ENCODE measurements at regions not wholly inside any gene's neighbourhood (a gene's known extent, or its start where the extent isn't known, plus 50 kb on each side); places are given as distances from the start of the nearest gene placed in this dataset.
"Not testable (repeated sequence)": the region's sequence is repeated elsewhere in the genome, so short reads cannot be mapped to it uniquely, and the experiment has no call there.

DNA sequence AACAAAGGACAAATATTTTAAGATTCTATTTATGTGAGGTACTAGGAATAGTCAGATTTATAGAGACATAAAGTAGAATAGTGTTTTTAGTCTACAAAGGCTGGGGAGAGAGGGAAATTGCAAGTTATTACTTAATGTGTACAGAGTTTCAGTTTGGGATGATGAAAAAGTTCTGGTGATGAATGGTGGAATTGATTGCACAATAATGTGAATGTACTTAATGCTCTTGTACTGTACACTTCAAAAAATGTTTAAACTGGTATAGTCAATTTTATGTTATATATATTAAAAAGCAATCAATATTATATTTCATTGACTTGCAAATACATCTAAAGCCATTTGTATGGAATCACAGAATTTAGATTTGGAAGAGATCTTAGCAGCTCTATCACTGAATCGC, 213.4 kb downstream of the PPP1R3A start:
- DNase-seq = no peak

DNA sequence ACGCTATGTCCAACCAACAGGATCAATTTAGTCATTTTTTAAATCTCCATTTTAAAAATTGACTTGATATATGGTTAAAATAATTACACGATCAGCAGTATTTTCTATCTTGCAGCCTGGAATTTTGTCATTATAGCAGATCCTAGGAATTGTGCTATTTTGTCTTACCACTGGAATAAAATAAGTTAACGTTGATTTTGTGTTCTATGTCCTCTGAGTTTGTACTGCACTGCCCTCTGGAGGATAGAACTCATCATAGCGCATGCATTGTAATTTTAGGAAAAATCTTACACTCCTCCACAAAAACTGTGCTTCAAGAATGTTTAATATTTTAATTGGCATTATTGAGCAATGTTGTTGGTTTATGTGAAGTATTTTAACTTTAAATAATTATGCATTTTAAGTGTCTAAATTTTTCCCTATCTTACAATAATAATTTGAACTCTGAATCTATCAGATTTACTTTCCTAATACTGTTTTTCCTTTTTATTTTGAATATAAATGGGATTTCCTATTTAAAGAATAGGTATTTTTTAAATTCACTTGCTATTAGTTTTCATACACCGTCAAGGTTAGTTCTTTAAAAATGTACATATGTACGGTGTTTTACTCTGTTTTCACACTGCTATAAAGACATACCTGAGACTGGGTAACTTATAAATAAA, 220.1 kb downstream of the PPP1R3A start:
- no peak for DNase-seq

DNA sequence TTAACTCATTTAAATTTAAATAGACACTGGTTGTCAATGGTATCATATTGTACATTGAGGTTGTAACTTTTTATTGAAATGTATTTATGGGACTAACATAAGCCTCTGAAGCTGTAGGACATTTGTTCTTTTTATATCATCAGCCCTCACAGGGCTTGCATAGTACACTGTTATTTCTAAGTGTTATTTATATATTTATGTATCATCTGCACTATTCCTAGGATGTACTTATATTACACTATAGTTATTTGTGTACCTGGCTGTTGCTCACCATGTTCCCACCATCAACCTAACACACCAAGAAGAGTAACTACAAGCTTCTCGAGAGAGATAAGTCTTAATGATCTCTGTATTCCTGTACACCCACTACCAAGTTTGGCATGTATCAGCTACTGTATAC, 224.7 kb downstream of the PPP1R3A start:
- no peak for DNase-seq

DNA sequence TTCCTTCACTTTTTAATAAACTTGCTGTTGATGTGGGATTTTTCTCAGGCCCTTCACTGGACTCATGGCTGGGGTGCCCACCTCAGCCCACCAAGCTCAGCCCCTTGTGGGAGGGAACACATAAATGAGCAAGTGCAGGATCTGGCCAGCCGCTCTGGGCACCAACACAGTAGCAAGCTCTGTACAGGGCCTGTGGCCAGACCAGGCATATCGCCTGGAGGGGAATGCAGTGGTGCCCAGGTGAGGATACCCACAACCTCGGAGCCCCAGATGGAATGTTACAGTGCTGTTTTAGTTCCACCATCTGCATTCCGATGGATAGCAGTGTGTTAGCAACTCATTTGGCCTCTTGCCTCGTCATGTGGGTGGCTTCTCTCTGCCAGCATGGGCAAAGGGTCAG, 234.6 kb downstream of the PPP1R3A start:
- no peak for DNase-seq

DNA sequence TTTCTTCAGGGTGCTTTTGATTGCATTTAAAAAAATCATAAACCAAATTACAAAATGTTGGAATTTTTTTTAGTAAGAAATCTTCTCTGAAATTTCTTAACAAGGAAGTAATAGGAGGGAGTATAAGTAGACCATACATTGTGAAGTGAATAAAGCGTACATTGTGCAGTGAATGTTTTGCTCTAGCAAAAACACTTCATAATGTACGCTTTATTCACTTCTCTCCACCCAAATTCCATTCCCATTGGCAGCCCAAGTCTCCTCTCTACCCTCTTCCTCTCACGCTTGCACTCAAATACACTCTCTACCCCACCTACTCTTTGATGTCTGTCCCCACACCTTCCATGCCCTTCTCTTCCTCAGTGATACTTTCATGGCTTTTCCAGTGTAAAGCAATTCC, 241.0 kb downstream of the PPP1R3A start:
- no peak for DNase-seq

DNA sequence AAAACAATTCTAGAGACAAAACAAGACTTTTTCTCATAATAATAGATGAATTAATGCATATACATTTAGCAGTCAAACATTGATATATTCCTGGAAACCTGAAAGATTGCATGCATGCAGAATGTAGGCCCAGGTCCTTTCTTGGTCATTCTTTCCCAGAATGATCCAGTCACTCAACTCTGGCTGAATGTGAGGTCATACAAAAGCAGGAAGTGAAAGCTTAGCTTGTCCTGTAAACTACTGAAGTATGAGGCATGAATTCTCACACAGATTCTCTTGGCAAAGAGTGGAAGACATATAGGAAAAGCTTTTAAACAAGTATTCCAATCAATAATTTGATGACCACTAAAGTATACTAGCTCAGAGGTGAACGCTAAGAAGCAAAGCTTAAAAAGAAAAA, 253.9 kb downstream of the PPP1R3A start:
- no peak for DNase-seq

DNA sequence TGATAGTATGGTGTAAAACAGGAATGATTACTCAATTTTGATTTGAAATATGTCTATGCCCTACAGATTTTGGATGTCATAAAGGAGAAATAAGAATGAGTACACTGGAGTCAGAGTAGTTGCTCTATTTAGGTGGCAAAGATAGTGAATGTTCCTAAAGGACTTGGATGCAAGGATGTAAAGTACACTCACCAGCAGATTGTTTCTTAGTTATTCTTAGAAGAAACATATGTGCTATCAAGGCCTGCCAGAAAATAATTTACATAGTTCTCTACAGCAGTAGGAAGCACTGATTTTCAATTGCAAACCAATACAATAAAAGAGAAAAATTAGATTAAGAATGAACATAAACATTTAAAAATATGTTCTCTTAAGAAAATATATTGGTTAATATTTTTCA, 259.4 kb downstream of the PPP1R3A start:
- DNase-seq = no peak

DNA sequence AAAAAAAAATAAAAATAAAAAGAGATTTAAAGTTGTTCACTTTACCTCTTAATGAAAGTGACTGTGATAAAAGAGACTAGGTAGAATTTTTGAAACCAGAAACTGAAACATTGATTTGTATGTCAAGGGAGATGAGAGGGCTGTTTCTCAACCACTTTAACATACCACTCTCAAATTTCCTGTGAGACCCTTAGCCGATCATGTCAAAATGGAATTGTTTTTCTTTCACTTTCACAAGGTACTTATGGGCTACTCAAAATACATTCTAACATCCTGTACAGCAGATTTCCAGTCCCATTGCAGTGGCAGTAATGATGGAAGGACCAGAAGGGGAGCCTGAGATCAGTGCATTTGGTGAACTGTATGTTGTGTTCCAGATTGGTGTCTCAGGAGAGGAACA, 261.2 kb downstream of the PPP1R3A start:
- DNase-seq = no peak

DNA sequence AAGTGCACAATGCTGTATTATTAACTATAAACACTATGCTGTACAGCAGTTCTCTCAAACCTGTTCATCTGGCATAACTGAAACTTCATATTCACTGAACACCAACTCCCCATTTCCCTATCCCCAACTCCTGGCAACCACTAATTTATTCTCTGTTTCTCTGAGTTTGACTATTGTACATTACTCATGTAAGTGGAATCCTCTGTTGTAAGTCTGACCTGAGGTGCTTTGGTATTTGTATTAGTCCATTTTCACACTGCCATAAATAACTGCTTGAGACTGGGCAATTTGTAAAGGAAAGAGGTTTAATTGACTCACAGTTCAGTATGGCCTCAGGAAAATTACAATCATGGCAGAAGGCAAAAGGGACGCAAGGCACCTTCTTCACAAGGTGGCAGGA, 266.3 kb downstream of the PPP1R3A start:
- DNase-seq = no peak

DNA sequence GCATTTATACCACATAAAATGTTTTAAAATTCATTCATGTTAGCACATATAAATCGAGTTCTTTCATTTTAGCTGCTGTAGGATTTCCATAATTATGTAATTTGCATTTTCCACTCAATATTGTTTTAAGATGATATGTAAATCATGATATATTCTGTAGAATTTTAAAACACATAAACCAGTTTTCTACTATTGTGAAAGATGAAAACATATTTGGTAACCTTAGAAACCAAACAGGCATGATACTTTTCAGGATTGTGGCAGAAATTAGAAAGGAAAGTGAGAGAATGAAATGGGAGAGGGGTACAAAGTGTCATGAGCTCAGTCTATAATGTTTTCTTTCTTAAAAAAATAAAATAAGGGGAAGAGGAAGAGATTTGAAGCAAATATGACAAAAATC, 269.3 kb downstream of the PPP1R3A start:
- no peak for DNase-seq

DNA sequence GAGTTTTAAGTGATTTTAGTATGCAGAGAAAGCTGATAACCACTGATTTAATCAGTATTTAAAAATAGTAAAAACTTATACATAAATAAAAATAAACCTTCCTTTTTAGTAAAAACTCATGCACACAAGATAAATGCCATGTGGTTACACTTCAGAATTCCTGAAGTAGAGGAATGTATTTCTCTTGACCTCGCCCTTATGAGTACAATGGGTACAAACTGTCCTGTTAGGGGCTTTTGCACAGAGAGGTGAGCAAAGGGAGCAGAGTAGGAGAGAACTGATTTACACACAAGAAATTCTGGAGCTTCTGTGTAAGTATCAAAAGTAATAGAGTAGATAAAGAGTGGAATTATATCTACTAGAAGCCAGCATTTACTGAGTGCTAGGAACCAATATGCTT, 279.6 kb downstream of the PPP1R3A start:
- DNase-seq = no peak

DNA sequence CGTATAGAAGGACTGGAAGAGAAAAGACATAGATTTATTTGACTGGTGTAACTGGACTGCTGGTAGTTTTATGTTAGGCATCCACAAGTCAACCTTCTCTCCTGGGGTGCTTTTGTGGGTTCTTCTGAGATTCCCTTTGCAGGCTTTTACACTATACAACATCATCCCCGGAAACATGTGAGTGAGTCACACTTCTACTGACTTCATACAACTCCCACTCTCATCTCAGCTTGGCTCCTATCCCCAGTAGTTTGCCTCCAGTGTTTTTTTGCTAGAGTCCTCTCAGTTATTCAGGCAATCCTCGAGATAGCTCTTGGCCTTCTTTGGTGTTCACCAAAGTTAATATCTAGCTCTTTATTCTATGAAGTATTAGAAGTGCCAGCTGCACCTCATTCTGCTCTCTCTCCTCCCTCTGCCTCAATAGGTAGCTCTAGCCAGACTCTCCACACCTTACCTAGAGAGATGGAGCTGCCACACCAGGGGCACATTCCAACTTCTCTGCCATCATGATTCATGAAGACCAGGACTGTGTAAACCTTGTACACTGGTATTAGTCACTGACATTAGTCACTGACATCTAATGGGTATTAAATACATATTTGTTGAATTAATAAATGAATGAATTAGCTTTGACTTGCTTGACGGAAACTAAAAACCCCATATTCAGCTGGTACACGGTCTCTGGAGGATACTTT, 281.9 kb downstream of the PPP1R3A start:
- no peak for DNase-seq

DNA sequence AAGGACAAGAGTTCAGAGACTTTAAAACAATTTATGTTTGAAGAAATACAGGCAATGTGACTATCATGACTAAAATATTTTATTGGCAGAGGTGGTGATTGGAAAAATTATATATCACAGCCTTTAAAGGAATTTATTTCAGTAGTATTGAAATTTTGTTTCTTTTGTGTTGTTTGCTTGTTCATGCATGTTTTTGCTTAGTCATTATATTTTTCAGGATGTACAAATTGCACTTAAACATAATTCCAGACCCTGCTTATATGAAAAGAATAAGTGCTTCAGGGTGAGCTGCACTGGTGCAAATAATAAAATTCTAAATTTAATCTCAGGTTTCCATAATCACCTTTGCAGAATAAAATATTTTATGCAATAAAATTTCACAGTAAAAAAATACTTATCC, 283.3 kb downstream of the PPP1R3A start:
- DNase-seq = no peak

DNA sequence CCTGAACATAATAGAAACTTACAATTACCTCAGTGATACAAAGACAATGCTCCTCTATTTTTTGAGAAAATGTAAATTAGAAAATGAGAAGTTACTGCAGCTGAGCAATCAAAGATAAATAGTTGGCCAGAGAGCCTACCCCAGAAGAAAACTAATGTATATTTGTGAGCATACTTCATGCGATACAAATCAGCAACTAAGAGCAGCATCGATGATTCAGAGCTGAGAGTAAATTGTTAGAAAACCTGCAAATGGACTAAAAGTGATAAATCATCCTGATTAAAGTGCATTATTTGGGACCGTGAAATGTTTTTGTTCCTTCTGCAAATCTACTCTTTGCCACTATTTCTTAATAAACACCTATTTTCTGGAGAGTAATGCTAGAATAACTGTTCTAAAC, 285.7 kb downstream of the PPP1R3A start:
- DNase-seq = no peak

DNA sequence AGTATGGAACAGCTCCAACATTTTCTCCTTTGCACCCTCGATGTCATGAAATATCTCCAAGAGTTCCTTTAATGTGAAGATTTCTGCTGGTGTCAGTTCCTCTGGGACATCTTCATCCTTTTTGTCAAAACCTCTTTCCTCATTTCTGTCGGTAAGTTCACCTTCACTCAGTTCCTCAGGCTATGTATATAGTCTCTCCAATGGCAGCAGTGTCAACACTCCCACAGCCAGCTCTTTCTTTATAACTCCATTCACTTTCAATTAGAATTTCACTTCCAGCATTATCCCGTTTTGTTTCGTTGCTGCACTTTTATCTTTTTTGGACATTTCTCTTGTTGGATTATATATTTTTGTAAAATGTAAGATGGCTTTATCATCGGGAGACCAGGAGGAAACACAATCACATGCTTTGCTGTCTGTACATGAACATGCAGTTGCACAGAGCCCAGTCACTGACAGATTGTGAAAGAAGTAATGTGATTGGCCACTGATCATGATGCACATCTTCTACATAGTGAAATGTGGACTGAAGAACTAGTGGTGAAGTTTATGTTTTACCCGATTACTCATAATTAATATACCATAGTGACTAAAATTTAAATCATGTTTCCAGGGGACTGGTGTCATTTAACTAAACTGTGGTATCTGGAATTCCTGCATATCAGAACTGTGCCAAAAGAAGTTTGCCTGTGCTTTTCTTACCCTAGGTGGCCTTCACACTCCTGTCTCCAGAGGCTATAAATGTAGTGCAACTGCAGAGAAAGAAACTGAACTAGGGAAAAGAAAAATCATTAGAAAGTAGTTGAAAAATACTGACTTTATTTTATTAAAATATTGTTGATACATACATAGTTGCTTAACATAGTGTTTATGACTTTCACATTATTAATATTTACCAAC, 289.6 kb downstream of the PPP1R3A start:
- DNase-seq = no peak

DNA sequence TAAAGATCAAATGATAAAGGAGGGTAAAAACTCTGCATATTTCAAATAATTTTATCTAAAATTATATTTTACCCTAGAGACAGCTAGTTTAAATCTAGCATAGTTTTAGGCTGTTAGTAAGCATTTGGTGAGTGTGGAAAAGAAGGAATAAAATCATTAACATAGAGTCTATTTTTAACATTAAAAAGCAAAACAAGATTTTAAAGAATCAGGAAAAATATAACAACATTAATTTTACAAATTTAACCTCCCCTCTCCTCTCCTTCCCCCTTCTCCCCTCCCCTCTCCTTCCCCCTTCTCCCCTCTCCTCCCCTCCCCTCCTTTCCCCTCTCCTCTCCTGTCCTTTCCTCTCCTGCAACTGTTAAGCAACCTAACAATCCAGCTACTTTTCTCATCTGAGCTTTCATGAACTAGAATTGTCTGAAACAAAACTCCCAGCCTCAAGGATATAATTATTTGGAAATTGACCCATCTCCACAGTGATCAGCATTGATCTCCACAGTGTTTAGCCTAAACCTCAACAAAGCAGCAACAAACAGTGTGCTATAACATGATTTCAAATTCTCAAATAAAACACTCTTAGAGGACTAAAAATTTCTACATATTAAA, 293.2 kb downstream of the PPP1R3A start:
- no peak for DNase-seq

DNA sequence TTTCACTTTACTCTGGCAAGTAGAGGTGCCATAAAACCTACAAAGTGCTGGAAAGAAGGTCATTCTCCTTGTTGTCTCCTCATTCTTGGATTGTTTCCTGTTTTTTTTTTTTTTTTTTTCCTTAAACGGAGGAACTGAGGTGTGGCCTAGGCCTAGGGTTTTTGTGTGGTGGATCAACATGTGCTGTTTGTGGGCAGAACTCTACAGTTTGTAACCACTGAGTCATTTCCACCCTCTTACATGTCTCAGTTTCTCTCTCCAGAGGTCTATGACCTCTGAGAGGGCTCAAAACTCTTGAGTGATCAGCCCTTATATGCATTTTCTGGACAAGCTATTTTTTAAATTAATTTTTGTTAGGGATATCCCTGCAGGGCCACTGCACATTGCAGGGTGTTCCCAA, 296.0 kb downstream of the PPP1R3A start:
- no peak for DNase-seq

DNA sequence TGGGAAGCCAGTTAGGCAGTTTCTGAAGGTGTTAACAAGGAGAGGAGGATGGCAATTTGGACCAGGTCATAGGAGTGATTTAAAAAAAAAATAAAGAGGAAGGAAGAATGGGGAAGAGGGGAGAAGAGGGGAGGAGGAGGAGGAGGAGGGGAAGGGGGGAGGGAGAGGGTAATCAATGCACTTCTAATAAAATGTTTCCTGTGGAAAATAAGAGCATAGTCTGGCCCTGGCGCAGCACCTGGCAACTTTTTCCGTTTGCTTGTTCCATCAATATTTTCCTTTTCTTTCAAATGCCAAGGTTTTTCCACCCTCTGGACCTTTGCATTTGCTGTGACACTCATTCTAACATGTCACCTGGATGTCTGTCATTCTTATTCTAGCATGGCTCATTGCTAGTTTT, 308.2 kb downstream of the PPP1R3A start:
- no peak for DNase-seq

DNA sequence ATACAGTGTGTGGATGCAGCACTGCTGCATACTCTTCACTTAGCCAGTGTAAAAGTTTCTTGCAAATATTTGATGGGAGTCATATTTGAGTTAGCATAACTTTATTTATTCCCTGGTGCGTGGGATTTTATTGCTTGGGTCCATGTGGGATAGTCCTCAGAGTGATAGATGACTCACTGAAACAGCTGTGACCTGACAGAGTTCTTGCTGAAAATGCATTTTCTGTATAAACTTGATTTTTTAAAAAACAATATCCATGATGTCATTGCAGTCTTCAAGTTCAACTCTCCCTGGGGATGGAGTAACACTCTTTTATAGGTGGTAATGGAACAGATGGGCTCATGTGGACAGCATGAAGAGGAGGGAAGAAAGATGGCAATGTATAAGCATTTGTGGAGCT, 310.0 kb downstream of the PPP1R3A start:
- no peak for DNase-seq

DNA sequence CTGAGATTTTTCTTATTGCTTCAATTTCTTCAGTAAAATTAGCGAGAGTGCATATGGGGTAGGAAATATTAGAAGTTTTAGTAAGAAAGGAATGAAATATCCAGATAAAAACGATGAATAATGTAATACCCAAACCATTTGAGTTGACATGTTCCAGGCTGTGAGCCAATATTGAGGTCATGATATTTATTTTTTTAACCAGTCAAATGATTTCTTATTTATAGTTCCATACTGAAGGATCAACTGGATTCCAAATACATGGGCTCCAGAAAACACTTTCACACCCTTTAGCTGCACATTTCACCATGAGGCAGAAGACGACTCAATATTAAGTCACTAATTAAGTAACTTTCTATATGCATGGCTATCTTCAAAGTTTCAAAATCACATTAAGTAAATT, 312.5 kb downstream of the PPP1R3A start:
- no peak for DNase-seq

DNA sequence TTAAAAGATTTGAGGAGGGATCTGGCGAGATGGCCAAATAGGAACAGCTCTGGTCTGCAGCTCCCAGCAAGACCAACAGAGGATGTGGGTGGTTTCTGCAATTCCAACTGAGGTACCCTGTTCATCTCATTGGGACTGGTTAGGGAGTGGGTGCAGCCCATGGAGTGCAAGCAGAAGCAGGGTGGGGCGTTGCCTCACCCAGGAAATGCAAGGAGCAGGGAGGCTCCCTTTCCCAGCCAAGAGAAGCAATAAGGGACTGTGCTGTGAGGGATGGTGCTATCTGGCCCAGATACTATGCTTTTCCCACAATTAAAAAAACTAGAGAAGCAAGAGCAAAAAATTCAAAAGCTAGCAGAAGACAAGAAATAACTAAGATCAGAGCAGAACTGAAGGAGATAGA, 318.4 kb downstream of the PPP1R3A start:
- not testable (repeated sequence) for DNase-seq

DNA sequence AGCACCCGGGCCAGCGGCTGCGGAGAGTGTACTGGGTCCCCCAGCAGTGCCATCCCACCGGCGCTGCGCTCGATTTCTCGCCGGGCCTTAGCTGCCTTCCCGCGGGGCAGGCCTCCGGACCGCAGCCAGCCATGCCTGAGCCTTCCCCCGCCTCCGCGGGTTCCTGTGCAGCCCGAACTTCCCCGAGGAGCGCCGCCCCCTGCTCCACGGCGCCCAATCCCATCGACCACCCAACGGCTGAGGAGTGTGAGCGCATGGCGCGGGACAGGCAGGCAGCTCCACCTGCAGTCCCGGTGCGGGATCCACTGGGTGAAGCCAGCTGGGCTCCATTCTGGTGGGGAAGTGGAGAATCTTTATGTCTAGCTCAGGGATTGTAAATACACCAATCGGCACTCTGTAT, 325.4 kb downstream of the PPP1R3A start:
- DNase-seq = not testable (repeated sequence)

DNA sequence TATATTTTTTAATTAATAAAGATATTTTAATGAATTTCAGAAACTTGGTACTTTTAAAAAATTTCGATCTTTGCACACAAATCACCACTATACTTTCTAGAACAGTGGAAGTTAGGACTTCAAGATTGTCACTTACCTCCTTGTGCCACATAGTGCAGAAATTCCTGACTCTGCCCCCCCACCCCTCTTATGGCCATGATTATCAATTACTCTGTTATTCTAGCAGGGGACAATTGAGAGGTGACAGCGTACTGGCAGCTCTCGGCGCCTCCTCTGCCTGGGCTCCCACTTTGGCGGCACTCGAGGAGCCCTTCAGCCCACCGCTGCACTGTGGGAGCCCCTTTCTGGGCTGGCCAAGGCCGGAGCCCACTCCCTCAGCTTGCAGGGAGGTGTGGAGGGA, 325.9 kb downstream of the PPP1R3A start:
- not testable (repeated sequence) for DNase-seq

DNA sequence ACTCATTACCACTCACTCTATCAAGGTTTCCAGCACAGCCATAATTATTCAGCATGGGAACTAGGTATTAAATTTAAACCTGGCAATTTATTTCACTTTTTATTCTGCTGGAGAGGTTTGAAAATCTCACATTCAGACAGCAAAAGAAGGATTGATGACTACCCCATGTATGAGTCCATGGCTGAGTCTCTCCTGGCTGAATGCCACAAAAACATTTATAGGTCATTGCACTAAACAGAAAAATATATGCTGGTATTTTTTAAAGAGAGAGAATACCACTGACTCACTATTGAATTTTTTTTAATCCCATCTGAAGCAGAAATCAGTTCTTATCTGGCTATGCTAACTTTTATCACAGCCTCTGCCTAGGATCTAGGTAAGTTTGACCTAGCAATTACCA, 336.3 kb downstream of the PPP1R3A start:
- DNase-seq = no peak
